CD4-positive, alpha-beta memory T cell (primary cell): ENCODE measurements at regions not wholly inside any gene's neighbourhood (a gene's known extent, or its start where the extent isn't known, plus 50 kb on each side); places are given as distances from the start of the nearest gene placed in this dataset.
"Not testable (repeated sequence)": the region's sequence is repeated elsewhere in the genome, so short reads cannot be mapped to it uniquely, and the experiment has no call there.

Experiments used
- CTCF ChIA-PET: fragments of 350-600 bp; sonication (Branson Sonifier 250); formaldehyde crosslinking; loops from one replicate; lab custom pipeline; 2021; ENCODE audit warnings: inconsistent platforms; ENCODE audit not compliant: partially characterized antibody; lab: Charles Lee
- POLR2A ChIA-PET: fragments of 350-600 bp; sonication (Branson Sonifier 250); formaldehyde crosslinking; loops from one replicate; lab custom pipeline; 2021; ENCODE audit not compliant: partially characterized antibody; lab: Charles Lee
- DNase-seq, 5 donors: peaks; one replicate each; pipeline versions ENCODE4 v3.0.0 to v3.0.0-alpha.2; 2020 to 2022; ENCODE audit warnings: mixed read lengths in 1 of 5
- H3K27ac ChIP-seq: one replicate; pipeline ENCODE4 v1.7.0; 2013; ENCODE audit warnings: low read depth, low read length
- H3K27me3 ChIP-seq: 2 replicates; pipeline ENCODE4 v1.7.0; 2013; ENCODE audit warnings: mild to moderate bottlenecking, low read length, moderate library complexity; ENCODE audit not compliant: insufficient read depth
- H3K36me3 ChIP-seq: 2 replicates; pipeline ENCODE4 v1.7.0; 2013; ENCODE audit warnings: mild to moderate bottlenecking, low read length, moderate library complexity; ENCODE audit not compliant: insufficient read depth
- H3K4me1 ChIP-seq: 2 replicates; pipeline ENCODE4 v1.7.0; 2013; ENCODE audit warnings: mild to moderate bottlenecking, low read length, moderate library complexity; ENCODE audit not compliant: insufficient read depth
- H3K4me3 ChIP-seq, 2 donors: one replicate each; pipeline ENCODE4 v1.7.0; 2013; ENCODE audit warnings: low read length in 2 of 2, mild to moderate bottlenecking in 1 of 2
- H3K9me3 ChIP-seq, 2 donors: one replicate each; pipeline ENCODE4 v1.7.0; 2013; ENCODE audit warnings: low read length in 2 of 2, control low read depth in 1 of 2; ENCODE audit not compliant: control insufficient read depth in 1 of 2
- H3K27ac Mint-ChIP-seq, 7 donors: one replicate each; pipeline ENCODE4 v1.8.0; 2020 to 2021; ENCODE audit warnings: mixed read lengths in 7 of 7, mild to moderate bottlenecking in 6 of 7, inconsistent platforms in 3 of 7, moderate library complexity in 3 of 7
- H3K27me3 Mint-ChIP-seq, 2 donors: one replicate each; pipeline ENCODE4 v1.8.0; 2020 to 2021; ENCODE audit warnings: mixed read lengths in 2 of 2
- H3K36me3 Mint-ChIP-seq, 2 donors: one replicate each; pipeline ENCODE4 v1.8.0; 2020 to 2021; ENCODE audit warnings: mixed read lengths in 2 of 2, inconsistent platforms in 1 of 2, mild to moderate bottlenecking in 1 of 2
- H3K4me1 Mint-ChIP-seq, 4 donors: one replicate each; pipeline ENCODE4 v1.8.0; 2020 to 2021; ENCODE audit warnings: mixed read lengths in 4 of 4, mild to moderate bottlenecking in 1 of 4
- H3K4me3 Mint-ChIP-seq, 8 donors: one replicate each; pipeline ENCODE4 v1.8.0; 2020 to 2021; ENCODE audit warnings: mixed read lengths in 8 of 8, mild to moderate bottlenecking in 7 of 8, moderate library complexity in 6 of 8, inconsistent platforms in 3 of 8
- H3K9me3 Mint-ChIP-seq, 8 donors: one replicate each; pipeline ENCODE4 v1.8.0; 2020 to 2021; ENCODE audit warnings: mixed read lengths in 8 of 8, mild to moderate bottlenecking in 5 of 8, inconsistent platforms in 3 of 8, moderate library complexity in 1 of 8
- intact Hi-C: fragments of 100-400 bp; cut with micrococcal nuclease; formaldehyde crosslinking; loops from one replicate; pipeline ENCODE4 v1.15.1; 2023

DNA sequence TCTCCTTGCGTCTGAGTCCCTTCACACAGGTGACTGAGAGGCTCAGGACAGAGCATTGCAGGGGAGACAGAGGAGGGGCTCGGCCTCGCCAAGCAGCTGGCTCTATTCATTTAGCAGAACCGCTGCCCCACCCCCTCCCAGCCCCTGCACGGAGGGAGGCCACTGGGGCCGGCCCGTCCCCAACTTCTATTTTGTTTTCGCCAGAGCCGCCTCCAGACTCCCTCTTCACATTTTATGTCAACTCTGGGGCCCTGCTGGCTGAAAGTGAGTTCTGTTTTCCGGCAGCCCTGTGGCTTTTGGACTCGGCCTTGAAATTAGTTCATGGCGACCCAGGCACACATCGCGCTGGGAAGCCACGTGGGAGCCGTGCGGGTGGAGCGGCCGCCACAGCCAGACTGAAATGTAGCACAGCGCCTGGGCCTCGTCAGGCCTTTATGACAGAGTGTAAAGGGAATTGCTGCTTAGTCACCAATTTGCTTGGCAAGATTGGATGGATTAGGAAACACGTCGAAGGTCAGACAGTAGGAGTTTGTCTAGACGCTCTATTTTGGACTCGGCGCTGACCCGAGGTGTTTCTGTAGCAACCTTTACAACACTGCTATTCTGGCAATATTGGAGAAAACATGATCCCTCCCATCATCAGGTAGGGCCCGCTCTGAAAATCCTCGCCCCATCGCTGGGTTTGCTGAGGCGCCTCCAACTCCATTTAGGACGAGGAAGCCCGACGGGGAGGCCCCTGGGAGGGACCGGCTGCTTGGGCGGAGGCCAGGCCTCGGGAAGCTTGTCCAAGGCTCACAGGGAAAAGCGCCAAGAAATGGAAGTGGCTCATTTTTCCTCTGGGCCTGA is 90.7 kb upstream of the CTDP1 start:
- H3K27ac ChIP-seq, result no peak overlapping the region
- Mint-ChIP-seq H3K36me3 (no peaks in the 10 kb centered on the region), H3K27ac (no peak overlapping the region), H3K9me3 (peaks cover 0 to 7% (median 4%) of the 10 kb centered on the region in 8 donors), H3K27me3 (peaks cover 0 to 11% of the 10 kb centered on the region in 2 donors), H3K4me1 (peaks cover 0 to 2% (median under 1%) of the 10 kb centered on the region in 4 donors), H3K4me3 (no peak overlapping the region)
- ChIA-PET POLR2A (no interaction called here), CTCF (no interaction called here)
- no peaks in the 10 kb centered on the region for H3K27me3 ChIP-seq
- H3K36me3 ChIP-seq, result no peaks in the 10 kb centered on the region
- intact Hi-C loops, result no loop called here
- no peaks in the 10 kb centered on the region for H3K4me1 ChIP-seq
- no peak for DNase-seq
- H3K9me3 ChIP-seq, result no peaks in the 10 kb centered on the region
- H3K4me3 ChIP-seq, result no peak overlapping the region

DNA sequence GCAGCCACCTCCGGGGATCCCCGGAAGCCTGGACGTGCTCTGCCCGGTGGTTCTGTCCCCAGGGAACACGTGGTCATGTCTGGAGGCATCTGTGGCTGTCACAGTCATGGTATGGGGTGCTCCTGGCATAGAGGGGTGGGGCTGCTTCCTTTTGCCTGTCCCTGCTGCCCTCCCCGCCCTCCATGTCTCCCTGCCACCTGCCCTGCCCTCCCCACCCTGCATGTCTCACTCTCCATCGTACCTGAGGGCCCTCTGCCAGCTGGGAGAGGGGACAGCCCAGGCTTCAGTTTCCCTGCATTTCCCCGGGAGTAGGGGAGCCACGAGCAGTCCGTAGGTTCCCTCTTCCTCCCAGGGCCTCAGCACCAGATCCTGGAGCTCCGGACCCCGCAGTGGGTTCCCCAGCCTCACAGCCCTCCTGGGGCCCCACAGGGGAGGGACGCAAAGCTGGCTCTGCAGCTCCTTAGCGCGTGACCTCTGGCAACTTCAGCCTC is 90.0 kb upstream of the CTDP1 start:
- no peaks in the 10 kb centered on the region for H3K4me1 Mint-ChIP-seq
- Histone ChIP-seq H3K9me3 (no peaks in the 10 kb centered on the region), H3K27ac (no peak overlapping the region), H3K27me3 (no peaks in the 10 kb centered on the region), H3K4me1 (no peaks in the 10 kb centered on the region), H3K4me3 (no peak overlapping the region), H3K36me3 (no peaks in the 10 kb centered on the region)
- DNase-seq, result no peak
- H3K36me3 Mint-ChIP-seq, result no peaks in the 10 kb centered on the region
- no peak overlapping the region for H3K4me3 Mint-ChIP-seq
- ChIA-PET POLR2A (no interaction called here), CTCF (no interaction called here)
- intact Hi-C loops, result no loop called here
- H3K9me3 Mint-ChIP-seq, result peaks cover 0 to 7% (median 4%) of the 10 kb centered on the region in 8 donors
- H3K27ac Mint-ChIP-seq, result no peak overlapping the region
- peaks cover 0 to 11% of the 10 kb centered on the region in 2 donors for H3K27me3 Mint-ChIP-seq

DNA sequence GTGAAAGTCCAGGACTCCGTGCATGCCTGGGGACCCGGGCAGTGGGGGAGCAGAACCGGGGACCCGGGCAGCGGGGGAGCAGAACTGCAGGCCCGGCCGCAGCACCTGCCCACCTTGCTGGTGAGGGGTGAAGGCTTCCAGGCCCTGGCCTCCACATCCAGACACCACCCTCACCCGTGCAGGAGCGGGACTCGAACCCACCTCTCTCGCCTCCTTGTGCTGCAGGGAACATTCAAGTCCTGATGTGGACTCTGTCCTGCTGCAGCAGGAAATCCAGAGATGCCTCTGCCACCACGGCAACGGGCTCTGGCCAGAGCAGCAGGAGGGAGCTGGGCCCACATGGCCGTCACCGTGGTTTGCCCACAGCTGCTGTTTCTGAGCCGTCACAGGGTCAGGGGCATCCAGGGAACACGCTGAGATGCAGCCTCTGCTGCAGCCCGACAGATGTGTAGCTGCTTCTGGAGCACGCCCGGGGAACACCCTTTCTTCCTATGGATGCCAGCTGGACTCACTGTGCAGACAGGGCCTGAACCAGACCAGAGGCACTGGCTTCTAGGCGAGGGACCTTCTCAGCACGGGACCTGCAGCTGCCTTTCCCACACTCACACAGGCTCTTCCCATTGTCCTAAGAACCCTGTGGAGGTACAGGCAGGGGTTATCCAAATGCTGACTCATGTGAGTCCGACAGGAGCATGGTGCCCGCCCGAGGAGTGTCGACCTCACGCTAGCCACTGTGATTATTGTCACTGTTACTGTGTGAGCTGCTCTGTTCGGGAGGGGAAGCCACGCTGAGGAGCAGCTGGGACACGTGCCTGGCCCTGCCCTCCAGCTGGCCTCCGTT is 89.2 kb upstream of the CTDP1 start:
- ChIA-PET POLR2A (no interaction called here), CTCF (no interaction called here)
- no peak overlapping the region for H3K27ac ChIP-seq
- H3K4me1 Mint-ChIP-seq, result no peaks in the 10 kb centered on the region
- H3K9me3 Mint-ChIP-seq, result peaks cover 0 to 7% (median 4%) of the 10 kb centered on the region in 8 donors
- H3K9me3 ChIP-seq, result no peaks in the 10 kb centered on the region
- no peaks in the 10 kb centered on the region for H3K36me3 ChIP-seq
- no peak for DNase-seq
- H3K4me1 ChIP-seq, result no peaks in the 10 kb centered on the region
- H3K27ac Mint-ChIP-seq, result no peak overlapping the region
- intact Hi-C loops, result no loop called here
- H3K27me3 Mint-ChIP-seq, result peaks cover 0 to 11% of the 10 kb centered on the region in 2 donors
- H3K27me3 ChIP-seq, result no peaks in the 10 kb centered on the region
- H3K36me3 Mint-ChIP-seq, result no peaks in the 10 kb centered on the region
- no peak overlapping the region for H3K4me3 ChIP-seq
- no peak overlapping the region for H3K4me3 Mint-ChIP-seq

DNA sequence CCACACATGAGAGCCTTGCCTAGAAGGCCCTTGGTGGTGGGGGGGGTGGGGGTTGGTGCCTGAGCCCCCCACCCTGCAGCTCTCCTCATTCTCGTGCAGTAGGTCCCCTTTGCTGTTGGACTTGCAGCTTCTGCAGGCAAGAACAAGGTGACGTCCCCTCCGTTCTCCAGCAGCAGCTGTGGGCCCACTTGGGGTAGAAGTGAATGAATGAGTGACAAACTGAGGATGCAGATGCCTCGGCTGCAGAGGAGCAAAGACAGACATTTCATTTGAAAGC is 88.6 kb upstream of the CTDP1 start:
- H3K36me3 Mint-ChIP-seq, result no peaks in the 10 kb centered on the region
- peaks cover 0 to 11% of the 10 kb centered on the region in 2 donors for H3K27me3 Mint-ChIP-seq
- Histone ChIP-seq H3K4me1 (no peaks in the 10 kb centered on the region), H3K27ac (no peak overlapping the region), H3K36me3 (no peaks in the 10 kb centered on the region), H3K27me3 (no peaks in the 10 kb centered on the region), H3K9me3 (no peaks in the 10 kb centered on the region), H3K4me3 (no peak overlapping the region)
- DNase-seq, result no peak
- peaks cover 0 to 7% (median 4%) of the 10 kb centered on the region in 8 donors for H3K9me3 Mint-ChIP-seq
- H3K27ac Mint-ChIP-seq, result no peak overlapping the region
- no peak overlapping the region for H3K4me3 Mint-ChIP-seq
- intact Hi-C loops, result no loop called here
- H3K4me1 Mint-ChIP-seq, result no peaks in the 10 kb centered on the region
- ChIA-PET CTCF (no interaction called here), POLR2A (no interaction called here)

DNA sequence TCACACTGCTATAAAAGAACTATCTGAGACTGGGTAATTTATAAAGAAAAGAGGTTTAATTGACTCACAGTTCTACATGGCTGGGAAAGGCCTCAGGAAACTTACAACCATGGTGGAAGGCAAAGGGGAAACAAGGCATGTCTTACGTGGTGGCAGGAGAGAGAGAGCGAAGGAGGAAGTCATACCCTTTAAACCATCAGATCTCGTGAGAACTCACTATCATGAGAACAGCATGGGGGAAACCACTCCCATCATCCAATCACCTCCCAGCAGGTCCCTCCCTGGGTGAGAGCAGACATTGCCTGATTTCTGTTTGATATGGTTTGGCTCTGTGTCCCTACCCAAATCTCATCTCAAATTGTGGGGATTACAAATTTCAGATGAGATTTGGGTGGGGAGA is 86.9 kb upstream of the CTDP1 start:
- H3K9me3 ChIP-seq, H3K27ac Mint-ChIP-seq, H3K36me3 Mint-ChIP-seq, H3K4me3 Mint-ChIP-seq, H3K27me3 ChIP-seq, H3K27me3 Mint-ChIP-seq, intact Hi-C loops, H3K27ac ChIP-seq, H3K4me1 ChIP-seq, H3K36me3 ChIP-seq, DNase-seq, POLR2A ChIA-PET, H3K4me3 ChIP-seq, H3K9me3 Mint-ChIP-seq, H3K4me1 Mint-ChIP-seq: not testable (repeated sequence)
- CTCF ChIA-PET, result interaction anchor here (0.9 kb wide), 1 partner anchor 212 kb away, joined by 3 read pairs; no protein-coding TSS in a partner anchor

DNA sequence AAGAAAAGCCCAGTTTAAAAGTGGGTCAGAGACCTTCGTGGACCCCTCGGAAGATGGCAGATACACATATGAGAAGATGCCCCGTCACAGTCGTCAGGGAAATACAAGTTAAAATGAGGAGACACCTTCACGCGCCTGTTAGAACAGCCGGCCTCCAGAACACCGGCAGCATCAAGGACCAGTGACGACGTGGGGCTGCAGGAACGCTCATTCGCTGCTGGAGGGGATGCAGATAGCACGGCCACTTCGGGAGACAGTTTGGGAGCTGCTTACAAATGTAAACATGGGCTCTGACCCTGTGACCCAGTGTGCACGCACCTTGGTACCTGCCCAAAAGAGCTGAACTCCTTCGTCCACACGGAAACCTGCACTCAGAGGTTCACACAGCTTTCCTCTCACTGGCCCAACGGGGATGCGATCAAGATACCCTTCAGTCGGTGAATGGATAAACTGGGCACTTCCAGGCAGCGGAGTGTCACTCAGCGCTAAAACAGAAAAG is 83.7 kb upstream of the CTDP1 start:
- Histone ChIP-seq H3K27ac (no peak overlapping the region), H3K9me3 (no peaks in the 10 kb centered on the region), H3K27me3 (no peaks in the 10 kb centered on the region), H3K36me3 (no peaks in the 10 kb centered on the region), H3K4me3 (no peak overlapping the region), H3K4me1 (no peaks in the 10 kb centered on the region)
- H3K27ac Mint-ChIP-seq, result no peak overlapping the region
- no peaks in the 10 kb centered on the region for H3K36me3 Mint-ChIP-seq
- no peaks in the 10 kb centered on the region for H3K4me1 Mint-ChIP-seq
- peaks cover 1 to 8% of the 10 kb centered on the region in 2 donors for H3K27me3 Mint-ChIP-seq
- no peak overlapping the region for H3K4me3 Mint-ChIP-seq
- H3K9me3 Mint-ChIP-seq, result peaks cover 0 to 7% (median 4%) of the 10 kb centered on the region in 8 donors
- DNase-seq, result no peak
- POLR2A ChIA-PET, result no interaction called here
- intact Hi-C loops, result no loop called here
- CTCF ChIA-PET, result no interaction called here

DNA sequence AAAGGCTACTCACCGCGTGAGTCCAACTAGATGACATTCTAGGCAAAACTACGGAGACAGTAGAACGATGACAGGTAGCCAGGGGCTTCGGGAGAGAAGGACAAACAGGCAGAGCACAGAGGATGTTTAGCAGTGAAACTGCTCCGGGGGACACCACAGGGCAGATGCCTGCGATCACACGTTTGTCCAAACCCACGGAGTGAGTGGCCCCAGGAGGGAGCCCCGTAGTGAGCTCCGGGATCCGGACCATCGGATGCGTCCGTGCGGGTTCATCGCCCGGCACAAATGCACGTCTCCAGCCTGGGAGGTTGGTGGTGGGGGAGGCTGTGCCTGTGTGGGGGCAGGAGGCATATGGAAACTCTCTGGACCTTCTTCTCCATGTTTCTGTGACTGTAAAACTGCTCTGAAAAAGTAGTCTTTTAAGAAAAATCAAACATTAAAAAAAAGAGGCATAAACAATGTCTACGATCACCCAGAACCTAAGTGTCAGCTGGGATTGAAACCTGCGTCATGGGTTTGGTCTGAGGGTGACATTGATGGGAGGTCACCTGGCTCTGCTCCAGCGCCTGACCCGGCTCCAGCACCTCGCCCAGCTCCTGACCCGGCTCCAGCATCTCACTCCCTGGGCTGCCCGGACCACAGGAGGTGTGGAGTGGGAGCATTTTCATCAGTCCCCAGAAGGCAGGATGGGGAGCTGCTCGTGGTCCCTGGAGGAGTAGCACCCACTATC is 83.0 kb upstream of the CTDP1 start:
- H3K27me3 ChIP-seq, result no peaks in the 10 kb centered on the region
- Mint-ChIP-seq H3K27me3 (peaks cover 1 to 11% of the 10 kb centered on the region in 2 donors), H3K4me1 (no peaks in the 10 kb centered on the region), H3K36me3 (no peaks in the 10 kb centered on the region), H3K27ac (no peak overlapping the region), H3K4me3 (no peak overlapping the region), H3K9me3 (peaks cover 0 to 7% (median 3%) of the 10 kb centered on the region in 8 donors)
- intact Hi-C loops, result no loop called here
- H3K9me3 ChIP-seq, result no peaks in the 10 kb centered on the region
- CTCF ChIA-PET, result no interaction called here
- POLR2A ChIA-PET, result no interaction called here
- no peak overlapping the region for H3K27ac ChIP-seq
- no peak for DNase-seq
- H3K4me1 ChIP-seq, result no peaks in the 10 kb centered on the region
- H3K36me3 ChIP-seq, result no peaks in the 10 kb centered on the region
- no peak overlapping the region for H3K4me3 ChIP-seq
